ENCODE measurements at regions not wholly inside any gene's neighbourhood (a gene's known extent, or its start where the extent isn't known, plus 50 kb on each side); places are given as distances from the start of the nearest gene placed in this dataset.

DNA sequence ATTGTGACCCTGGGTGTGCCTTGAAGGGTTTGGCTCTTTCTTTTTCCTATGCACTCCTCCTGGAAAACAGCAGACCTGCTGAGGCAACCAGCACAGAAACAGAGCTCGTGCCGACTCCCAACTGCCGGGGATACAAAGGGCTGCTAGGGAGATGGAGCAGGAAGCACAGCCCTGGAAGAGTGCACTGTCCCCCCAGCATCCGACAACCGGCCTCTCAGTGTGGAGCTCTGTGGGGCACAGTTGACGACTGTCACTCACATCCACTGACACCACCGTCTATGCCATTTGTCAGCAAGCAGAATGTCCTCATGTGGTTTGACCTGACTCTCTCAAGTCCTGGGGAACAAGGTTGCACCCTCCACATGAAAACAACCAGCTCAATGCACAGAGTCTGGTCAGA is 290.4 kb downstream of the TNS1 start:
- no peak for TF ChIP-seq TARDBP (IDR thresholded peaks at IDR 0.05)
- no peak for TF ChIP-seq SUZ12 (IDR thresholded peaks at IDR 0.05)
- no peak for TF ChIP-seq NFRKB (IDR thresholded peaks at IDR 0.05)
- TF ChIP-seq ELF4 (IDR thresholded peaks at IDR 0.05): no peak
- TF ChIP-seq, protein P1, sequence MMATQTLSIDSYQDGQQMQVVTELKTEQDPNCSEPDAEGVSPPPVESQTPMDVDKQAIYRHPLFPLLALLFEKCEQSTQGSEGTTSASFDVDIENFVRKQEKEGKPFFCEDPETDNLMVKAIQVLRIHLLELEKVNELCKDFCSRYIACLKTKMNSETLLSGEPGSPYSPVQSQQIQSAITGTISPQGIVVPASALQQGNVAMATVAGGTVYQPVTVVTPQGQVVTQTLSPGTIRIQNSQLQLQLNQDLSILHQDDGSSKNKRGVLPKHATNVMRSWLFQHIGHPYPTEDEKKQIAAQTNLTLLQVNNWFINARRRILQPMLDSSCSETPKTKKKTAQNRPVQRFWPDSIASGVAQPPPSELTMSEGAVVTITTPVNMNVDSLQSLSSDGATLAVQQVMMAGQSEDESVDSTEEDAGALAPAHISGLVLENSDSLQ (IDR thresholded peaks at IDR 0.05): no peak
- TF ChIP-seq FOXM1 (IDR thresholded peaks at IDR 0.05; ENCODE audit: borderline replicate concordance): no peak

Data from HEK293T (cell line).